Posterior cingulate gyrus (tissue), 11 donors: ENCODE measurements at regions not wholly inside any gene's neighbourhood (a gene's known extent, or its start where the extent isn't known, plus 50 kb on each side); places are given as distances from the start of the nearest gene placed in this dataset.
"Not testable (repeated sequence)": the region's sequence is repeated elsewhere in the genome, so short reads cannot be mapped to it uniquely, and the experiment has no call there.

ENCODE experiments used
- DNase-seq, 10 donors: peaks; one replicate each; pipeline versions ENCODE4 v3.0.0 to v3.0.0-alpha.2; 2020 to 2021; ENCODE audit warnings: mixed read lengths in 3 of 10
- intact Hi-C: fragments of 100-400 bp; cut with DNase I; formaldehyde crosslinking; loops from one replicate; pipeline ENCODE4 v1.15.1; 2023

DNA sequence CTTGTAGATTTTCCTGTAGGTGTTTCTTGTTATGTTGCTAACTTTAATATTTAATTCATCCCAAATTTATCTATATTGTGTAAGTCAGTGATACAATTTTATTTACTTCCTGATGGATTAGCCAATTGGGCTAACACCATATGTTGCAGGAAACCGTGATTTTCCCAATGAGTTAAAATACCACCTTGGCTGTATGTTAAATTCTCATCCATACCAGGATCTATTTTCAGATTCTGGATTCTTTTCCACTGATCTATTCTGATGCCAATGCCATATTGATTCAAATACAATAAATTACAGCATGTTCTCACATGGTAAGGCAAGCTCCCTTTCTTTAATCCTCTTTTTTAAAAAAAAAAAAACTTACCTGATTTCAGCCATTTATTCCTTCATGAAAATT lies 85.8 kb upstream of the DNAJC10 start:
- DNase-seq = no peak
- intact Hi-C loops = no loop called here

DNA sequence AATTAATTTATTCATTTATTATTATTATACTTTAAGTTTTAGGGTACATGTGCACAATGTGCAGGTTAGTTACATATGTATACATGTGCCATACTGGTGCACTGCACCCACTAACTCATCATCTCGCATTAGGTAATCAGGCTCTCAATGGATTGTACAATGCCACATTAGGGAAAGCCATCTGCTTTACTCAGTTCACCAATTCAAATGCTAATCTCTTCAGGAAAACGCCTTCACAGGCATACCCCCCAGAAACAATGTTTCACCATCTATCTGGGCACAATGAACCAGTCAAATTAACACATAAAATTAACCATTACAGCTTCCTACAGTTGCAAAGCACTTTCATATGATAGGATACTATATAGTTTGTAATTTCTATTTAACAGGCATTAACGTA lies 84.8 kb upstream of the DNAJC10 start:
- intact Hi-C loops = no loop called here
- no peak for DNase-seq

DNA sequence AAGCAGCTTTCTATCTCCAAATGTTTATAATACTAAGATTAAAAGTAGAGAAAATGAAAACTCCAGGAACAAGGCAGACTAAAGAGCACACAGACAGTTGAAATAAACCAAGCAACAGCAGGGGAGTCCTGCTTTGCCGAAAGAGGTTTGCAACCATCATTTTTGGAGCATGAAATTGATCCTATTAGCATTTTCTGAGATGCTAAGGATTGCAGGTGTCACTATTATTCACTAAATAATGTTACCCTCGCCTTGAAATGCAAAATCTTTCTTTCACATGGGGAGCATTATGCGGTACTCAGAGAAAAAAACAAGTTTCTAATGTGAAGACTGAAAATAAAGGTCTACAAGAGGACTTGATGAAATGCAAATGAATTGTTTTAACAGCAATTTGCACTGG lies 81.7 kb upstream of the DNAJC10 start:
- DNase-seq = no peak
- intact Hi-C loops = no loop called here

DNA sequence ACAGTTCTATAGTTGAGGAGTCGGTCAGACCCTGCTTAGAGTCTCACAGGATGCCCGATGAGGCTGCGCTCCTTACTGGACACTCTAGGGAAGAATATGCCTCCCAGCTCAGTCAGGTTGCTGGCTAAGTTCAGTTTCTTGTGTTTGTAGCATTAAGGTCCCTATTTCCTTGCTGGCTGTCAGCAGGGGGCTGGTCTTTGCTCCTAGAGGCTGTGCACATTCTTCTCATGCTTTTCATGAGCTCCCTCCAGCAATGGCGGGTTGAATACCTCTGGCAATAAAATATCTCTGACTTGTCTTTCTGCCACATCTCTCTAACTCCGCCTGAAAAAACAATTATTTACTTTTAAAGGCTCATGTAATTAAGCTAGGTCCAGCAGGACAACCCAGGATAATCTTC lies 79.4 kb upstream of the DNAJC10 start:
- intact Hi-C loops = no loop called here
- DNase-seq = peak in 1 of 10 donors; percentile 27

DNA sequence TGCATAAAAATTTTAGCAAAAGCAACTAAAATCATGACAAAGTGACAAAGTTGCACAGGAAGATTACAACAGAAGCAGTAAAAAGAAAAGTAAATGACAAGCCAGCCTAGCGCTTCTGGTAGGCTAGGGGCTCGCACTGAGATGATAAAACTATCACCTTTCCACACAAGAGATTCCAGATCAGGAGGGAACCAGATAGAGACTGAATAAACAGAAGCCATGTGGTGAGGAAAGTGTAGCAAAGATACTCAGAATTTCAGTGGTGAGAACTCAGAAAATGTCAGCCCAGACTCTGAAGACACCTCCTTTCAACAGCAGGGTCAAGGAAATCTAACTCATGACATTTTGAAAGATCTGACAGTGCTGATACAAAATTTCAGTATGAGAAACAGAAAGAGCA lies 77.4 kb upstream of the DNAJC10 start:
- DNase-seq = no peak
- intact Hi-C loops = no loop called here

DNA sequence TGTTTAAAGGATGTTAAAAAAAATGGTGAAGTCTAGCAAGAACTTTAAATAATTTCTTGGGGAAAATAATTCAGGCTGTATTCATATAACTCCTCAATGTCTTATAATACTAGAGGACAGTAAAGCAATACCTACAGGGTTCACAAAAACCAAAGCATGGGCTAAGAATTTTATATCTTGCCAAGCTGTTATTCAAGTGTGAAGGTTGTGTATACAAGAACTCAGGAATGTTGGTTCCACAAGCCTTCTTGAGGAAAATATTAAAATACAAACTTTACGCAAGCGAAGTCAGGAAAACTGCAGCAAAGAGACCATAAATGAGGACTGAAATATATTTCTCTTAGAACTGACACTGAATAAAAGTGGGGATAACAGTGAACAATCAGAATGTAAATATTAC lies 76.1 kb upstream of the DNAJC10 start:
- intact Hi-C loops = loop anchor here (10.0 kb wide), 1 partner anchor 105 kb away; no protein-coding TSS in a partner anchor
- no peak for DNase-seq

DNA sequence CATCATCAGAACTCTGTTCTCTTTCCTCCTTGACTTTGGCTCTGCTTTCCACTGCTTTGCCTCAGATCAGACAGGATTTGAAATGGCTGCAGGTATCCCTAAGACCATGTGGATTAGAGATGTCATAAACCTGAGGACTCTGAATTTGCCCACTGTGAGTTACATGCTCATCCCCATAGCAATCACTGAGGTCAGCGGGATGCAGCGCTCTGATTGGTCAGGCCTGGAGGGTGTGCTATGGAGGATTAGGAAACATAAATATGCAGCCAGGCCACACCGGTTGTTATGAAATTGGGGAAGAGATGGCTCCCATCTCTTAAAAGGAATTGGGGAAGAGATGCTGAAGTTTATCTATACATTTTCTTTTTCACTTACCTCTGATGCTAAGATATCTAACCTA lies 73.7 kb upstream of the DNAJC10 start:
- intact Hi-C loops = loop anchor here (10.0 kb wide), 1 partner anchor 108 kb away; no protein-coding TSS in a partner anchor

DNA sequence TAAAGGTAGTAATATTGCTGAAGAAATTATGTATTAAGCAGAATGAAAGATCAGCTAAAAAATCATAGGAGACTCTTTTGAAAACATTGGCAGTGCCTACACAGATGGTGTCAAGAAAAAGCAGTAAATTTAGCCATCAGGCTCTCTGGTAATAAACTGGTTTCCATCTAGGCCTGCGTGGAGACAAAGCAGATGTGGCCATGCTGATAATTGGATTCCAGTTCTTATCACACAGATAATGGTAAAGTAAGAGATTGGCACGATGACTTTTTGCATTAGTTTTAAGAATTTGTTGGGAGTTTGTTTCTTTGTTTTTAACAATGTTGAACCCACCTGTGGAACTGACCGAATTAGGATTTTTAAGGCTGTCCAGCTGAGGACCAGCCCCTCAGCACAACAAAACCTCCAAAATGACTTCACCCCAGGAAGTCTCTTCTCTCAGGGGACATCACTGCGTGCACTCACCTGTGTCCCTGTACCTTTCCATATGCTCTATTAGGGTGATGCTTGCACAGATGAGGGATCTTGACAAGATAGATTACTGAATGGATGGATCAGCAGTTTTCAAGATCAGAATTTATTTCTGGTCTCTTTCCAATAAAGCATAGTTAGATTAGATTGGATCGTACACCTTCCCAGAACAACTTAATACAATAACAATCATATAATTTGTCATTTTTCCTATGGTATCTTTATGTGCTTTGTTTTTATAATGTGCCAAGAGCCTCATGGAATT lies 69.1 kb upstream of the DNAJC10 start:
- no peak for DNase-seq
- intact Hi-C loops = loop anchor here (10.0 kb wide), 1 partner anchor 112 kb away; no protein-coding TSS in a partner anchor

More for the DNA sequence above, 73.7 kb upstream of the DNAJC10 start:
- DNase-seq = peak; percentile 27 to 95 (median 68)

DNA sequence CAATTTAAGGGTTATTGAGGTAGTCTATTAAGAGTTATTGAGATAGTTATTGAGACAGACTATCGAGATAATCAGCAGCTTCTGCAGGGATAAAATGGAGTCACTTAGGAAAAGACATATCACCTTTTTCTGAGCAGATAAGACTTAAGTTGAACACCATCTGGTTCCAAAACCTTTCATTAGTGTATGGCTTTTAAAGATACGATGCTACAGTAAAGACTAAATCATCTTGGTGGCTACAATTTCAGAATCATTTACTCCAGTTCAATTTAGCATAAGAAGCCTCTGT lies 68.6 kb upstream of the DNAJC10 start:
- intact Hi-C loops = loop anchor here (10.0 kb wide), 1 partner anchor 113 kb away; no protein-coding TSS in a partner anchor
- no peak for DNase-seq

DNA sequence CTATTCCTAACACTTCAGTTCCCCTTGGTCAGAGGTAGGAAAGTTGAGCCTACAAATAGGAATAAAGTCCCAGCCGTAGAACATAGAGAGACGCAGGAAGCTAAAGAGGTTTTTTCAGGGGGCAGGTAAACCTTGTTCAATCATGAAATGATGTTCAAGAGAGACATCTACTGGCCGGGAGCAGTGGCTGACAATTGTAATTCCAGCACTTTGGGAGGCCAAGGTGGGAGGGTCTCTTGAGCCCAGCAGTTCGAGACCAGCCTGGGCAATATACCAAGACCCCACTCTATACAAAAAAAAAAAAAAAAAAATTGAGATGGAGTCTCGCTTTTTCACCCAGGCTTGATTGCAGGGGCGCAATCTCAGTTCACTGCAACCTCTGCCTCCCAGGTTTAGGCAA lies 66.7 kb upstream of the DNAJC10 start:
- intact Hi-C loops = loop anchor here (10.0 kb wide), 1 partner anchor 115 kb away; no protein-coding TSS in a partner anchor
- peak in 5 of 10 donors; percentile 6 to 69 (median 12) for DNase-seq

DNA sequence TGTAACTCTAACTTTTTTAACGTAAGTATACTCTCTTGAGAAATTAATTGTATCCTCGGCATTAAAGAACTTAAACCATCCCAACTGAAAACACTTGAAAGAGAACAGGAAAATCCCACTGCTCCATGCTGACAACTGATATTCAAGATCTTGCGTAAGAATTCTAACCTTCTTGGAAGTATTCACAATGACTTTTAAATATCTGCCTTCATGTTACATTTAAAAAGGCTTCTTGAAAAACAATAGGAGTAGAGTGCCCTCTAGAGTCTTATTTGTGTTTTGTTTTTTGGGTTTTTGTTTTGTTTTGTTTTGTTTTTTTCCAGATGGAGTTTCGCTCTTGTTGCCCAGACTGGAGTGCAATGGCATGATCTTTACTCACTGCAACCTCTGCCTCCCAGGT lies 65.4 kb upstream of the DNAJC10 start:
- DNase-seq = no peak

DNA sequence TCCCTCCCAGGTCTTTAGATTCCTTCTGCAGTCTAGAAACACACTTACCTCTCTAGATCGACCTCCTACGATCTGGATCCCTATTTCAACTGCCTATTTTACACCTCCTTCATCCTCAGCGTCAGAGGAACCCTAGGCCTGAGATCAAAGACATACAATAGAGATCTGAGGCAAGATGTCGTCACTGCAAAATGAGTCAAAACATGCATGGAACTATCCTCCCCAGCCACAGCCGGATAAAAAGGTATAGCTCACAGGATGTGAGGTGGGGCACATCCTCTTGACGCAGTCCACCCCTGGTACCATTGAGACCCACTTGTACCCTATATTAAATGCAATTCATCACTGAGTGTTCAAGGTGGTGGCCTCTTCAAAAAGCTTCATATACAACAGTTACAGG lies 63.7 kb upstream of the DNAJC10 start:
- intact Hi-C loops = no loop called here
- no peak for DNase-seq

More for the DNA sequence above, 65.4 kb upstream of the DNAJC10 start:
- intact Hi-C loops = loop anchor here (1.0 kb wide), 1 partner anchor 464 kb away; no protein-coding TSS in a partner anchor

DNA sequence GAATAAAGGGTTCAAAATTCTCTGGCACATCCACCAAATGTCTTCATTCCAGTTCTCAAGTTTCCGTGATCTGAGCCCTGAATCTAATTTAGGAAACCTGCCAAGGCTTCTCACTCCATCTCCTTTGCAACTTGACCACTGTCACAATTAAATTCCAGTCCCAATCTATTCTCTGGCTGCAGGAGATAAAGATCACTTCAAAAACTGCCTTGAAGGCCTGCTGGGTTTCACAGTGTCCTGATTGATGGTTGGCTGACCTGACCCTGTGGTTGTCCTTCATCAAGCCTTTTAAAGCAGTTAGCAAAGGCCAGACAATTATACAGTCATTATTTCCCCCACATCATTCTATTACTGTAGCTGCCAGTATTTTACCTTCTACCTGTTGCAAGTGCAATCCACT lies 60.3 kb upstream of the DNAJC10 start:
- intact Hi-C loops = no loop called here
- no peak for DNase-seq

DNA sequence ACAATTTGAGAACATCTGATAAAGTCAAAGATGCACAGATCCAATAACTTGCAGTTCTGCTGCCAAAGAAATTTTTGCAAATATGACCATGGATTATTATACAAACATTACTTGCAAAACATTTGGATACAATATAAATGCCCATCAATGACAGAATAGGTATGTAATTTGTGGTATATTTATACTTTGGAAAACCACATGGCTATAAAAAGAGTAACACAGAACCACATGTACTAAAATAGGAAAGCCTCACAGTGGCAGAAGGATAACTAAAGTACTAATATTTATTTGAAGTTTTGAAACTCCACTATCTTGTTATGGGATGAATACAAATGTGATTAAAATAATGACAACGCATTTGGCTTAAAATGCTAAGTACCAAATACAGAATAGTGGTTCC lies 51.8 kb upstream of the DNAJC10 start:
- no peak for DNase-seq
- intact Hi-C loops = no loop called here

DNA sequence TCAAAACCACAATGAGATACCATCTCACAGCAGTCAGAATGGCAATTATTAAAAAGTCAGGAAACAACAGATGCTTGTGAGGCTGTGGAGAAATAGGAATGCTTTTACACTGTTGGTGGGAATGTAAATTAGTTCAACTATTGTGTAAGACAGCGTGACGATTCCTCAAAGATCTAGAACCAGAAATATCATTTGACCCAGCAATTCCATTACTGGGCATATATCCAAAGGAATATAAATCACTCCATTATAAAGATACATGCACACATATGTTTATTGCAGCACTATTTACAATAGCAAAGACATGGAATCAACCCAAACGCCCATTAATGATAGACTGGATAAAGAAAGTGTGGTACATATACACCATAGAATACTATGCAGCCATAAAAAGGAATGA lies 50.6 kb upstream of the DNAJC10 start:
- DNase-seq, intact Hi-C loops: not testable (repeated sequence)
